Endothelial cell of umbilical vein (primary cell): ENCODE measurements at regions not wholly inside any gene's neighbourhood (a gene's known extent, or its start where the extent isn't known, plus 50 kb on each side); places are given as distances from the start of the nearest gene placed in this dataset.
"Not testable (repeated sequence)": the region's sequence is repeated elsewhere in the genome, so short reads cannot be mapped to it uniquely, and the experiment has no call there.

Experiments used
- EZH2 ChIP-seq: IDR thresholded peaks from 2 replicates; pipeline ENCODE4 v1.6.1; 2012; ENCODE audit warnings: borderline replicate concordance, low read depth, mild to moderate bottlenecking, moderate library complexity, low read length, inconsistent platforms; ENCODE audit not compliant: severe bottlenecking
- FOS ChIP-seq: IDR thresholded peaks from 2 replicates; pipeline ENCODE4 v1.6.1; 2011; ENCODE audit warnings: mild to moderate bottlenecking, low read length, moderate library complexity, borderline replicate concordance; ENCODE audit not compliant: insufficient read depth
- GATA2 ChIP-seq: IDR thresholded peaks from 2 replicates; pipeline ENCODE4 v1.7.0; 2011; ENCODE audit warnings: low read depth, mild to moderate bottlenecking, moderate library complexity, mixed read lengths, low read length; ENCODE audit not compliant: insufficient read length, insufficient read depth
- JUN ChIP-seq: IDR thresholded peaks from 2 replicates; pipeline ENCODE4 v1.6.1; 2011; ENCODE audit warnings: borderline replicate concordance, low read depth; ENCODE audit not compliant: insufficient read length, insufficient read depth
- MYC ChIP-seq: IDR thresholded peaks from one replicate; pipeline ENCODE4 v1.6.1; 2011; ENCODE audit warnings: mild to moderate bottlenecking, low read depth, low read length
- POLR2A ChIP-seq: IDR thresholded peaks from 2 replicates; pipeline ENCODE4 v1.6.1; 2012; ENCODE audit warnings: low read depth, mild to moderate bottlenecking, control low read depth, low read length
- POLR2AphosphoS5 ChIP-seq: IDR thresholded peaks from 2 replicates; pipeline ENCODE4 v1.6.1; 2012; ENCODE audit warnings: low read depth, mild to moderate bottlenecking, control low read depth, low read length, moderate library complexity; ENCODE audit not compliant: insufficient read depth
- TF ChIP-seq, protein P1 (sequence below), 2 donors: IDR thresholded peaks; 1 replicate in 1 of 2; 2 replicates in 1 of 2; pipeline ENCODE4 v1.5.1; 2011; ENCODE audit warnings: low read length in 2 of 2, mild to moderate bottlenecking in 2 of 2, moderate library complexity in 2 of 2, control low read depth in 1 of 2, inconsistent platforms in 1 of 2, low read depth in 1 of 2; ENCODE audit not compliant: insufficient read depth in 1 of 2; ENCODE audit errors: extremely low read depth in 1 of 2
- TF ChIP-seq, protein P2 (sequence below): IDR thresholded peaks from 2 replicates; pipeline ENCODE4 v1.6.1; 2011; ENCODE audit not compliant: insufficient read depth, insufficient read length

GRCh38 chr12:54713876-54714275, 65.7 kb upstream of the DCD start:
- TF ChIP-seq POLR2AphosphoS5, POLR2A, EZH2, GATA2, JUN, MYC, FOS: not testable (repeated sequence)
- TF ChIP-seq, protein P1, sequence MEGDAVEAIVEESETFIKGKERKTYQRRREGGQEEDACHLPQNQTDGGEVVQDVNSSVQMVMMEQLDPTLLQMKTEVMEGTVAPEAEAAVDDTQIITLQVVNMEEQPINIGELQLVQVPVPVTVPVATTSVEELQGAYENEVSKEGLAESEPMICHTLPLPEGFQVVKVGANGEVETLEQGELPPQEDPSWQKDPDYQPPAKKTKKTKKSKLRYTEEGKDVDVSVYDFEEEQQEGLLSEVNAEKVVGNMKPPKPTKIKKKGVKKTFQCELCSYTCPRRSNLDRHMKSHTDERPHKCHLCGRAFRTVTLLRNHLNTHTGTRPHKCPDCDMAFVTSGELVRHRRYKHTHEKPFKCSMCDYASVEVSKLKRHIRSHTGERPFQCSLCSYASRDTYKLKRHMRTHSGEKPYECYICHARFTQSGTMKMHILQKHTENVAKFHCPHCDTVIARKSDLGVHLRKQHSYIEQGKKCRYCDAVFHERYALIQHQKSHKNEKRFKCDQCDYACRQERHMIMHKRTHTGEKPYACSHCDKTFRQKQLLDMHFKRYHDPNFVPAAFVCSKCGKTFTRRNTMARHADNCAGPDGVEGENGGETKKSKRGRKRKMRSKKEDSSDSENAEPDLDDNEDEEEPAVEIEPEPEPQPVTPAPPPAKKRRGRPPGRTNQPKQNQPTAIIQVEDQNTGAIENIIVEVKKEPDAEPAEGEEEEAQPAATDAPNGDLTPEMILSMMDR (IDR thresholded peaks at IDR 0.05; ENCODE audit: extremely low read depth in 1 of 2, insufficient read depth in 1 of 2, low read depth in 1 of 2, low read length in 2 of 2), result not testable (repeated sequence)
- TF ChIP-seq, protein P2, sequence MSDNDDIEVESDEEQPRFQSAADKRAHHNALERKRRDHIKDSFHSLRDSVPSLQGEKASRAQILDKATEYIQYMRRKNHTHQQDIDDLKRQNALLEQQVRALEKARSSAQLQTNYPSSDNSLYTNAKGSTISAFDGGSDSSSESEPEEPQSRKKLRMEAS, result not testable (repeated sequence)
